ENCODE measurements at regions not wholly inside any gene's neighbourhood (a gene's known extent, or its start where the extent isn't known, plus 50 kb on each side); places are given as distances from the start of the nearest gene placed in this dataset.

DNA sequence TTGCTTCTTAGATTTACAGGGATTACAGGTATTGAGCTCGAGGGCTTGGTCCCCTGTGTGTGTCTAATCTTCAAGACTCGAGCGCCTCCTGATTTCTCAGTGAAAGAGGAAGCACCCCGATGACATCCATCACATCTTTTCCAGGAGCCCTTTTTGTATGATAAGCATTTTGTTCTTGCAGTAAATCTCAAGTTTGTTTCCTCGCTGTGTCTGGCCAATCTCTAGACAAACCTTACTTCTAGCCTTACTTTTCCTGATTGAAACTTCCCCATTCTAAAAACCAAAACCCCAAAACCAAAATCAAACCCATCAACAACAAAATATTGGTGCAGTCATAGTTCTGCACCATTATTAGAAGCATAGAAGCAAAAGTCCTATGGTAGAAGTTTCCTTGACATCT is 286.0 kb downstream of the NFKBIZ start:
- no peak overlapping the region for H3K4me3 ChIP-seq
- TF ChIP-seq POLR2AphosphoS5 (IDR thresholded peaks at IDR 0.05) (no peak), POLR2A (IDR thresholded peaks at IDR 0.05) (no peak), EP300 (IDR thresholded peaks at IDR 0.05) (no peak)
- TF ChIP-seq, protein P1, sequence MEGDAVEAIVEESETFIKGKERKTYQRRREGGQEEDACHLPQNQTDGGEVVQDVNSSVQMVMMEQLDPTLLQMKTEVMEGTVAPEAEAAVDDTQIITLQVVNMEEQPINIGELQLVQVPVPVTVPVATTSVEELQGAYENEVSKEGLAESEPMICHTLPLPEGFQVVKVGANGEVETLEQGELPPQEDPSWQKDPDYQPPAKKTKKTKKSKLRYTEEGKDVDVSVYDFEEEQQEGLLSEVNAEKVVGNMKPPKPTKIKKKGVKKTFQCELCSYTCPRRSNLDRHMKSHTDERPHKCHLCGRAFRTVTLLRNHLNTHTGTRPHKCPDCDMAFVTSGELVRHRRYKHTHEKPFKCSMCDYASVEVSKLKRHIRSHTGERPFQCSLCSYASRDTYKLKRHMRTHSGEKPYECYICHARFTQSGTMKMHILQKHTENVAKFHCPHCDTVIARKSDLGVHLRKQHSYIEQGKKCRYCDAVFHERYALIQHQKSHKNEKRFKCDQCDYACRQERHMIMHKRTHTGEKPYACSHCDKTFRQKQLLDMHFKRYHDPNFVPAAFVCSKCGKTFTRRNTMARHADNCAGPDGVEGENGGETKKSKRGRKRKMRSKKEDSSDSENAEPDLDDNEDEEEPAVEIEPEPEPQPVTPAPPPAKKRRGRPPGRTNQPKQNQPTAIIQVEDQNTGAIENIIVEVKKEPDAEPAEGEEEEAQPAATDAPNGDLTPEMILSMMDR (IDR thresholded peaks at IDR 0.05), result no peak
- no peak for DNase-seq (ENCODE audit: low spot score in 2 of 2)
- WGBS, result 69% methylated on average over 5 of the region's 5 CpGs
- no peaks in the 10 kb centered on the region for H3K36me3 ChIP-seq
- H3K9me3 ChIP-seq, result no peaks in the 10 kb centered on the region
- H3K4me1 ChIP-seq, result peaks cover 18% of the 10 kb centered on the region
- no peaks in the 10 kb centered on the region for H3K27me3 ChIP-seq
- no peak overlapping the region for H3K27ac ChIP-seq

DNA sequence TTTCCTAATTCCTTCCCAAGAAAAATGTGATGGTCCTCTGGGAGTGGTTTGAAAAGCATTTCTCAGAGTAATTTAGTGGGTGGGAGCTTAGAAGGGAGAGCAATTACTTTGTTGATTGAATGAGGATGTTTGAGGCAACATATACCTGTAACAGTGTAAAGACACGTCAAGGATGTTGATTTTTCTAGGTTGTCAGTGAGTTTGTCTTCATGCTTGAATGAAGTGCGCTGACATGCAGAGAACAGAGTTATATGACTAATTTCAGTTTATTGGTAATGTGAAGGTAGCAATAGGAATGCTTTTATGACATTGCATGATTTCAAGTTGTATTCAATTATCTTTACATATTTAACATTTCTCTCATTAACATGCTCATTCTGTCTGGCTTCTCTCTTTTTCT is 286.9 kb downstream of the NFKBIZ start:
- TF ChIP-seq POLR2A (IDR thresholded peaks at IDR 0.05), result no peak
- TF ChIP-seq POLR2AphosphoS5 (IDR thresholded peaks at IDR 0.05), result no peak
- TF ChIP-seq EP300 (IDR thresholded peaks at IDR 0.05), result no peak
- TF ChIP-seq, protein P1 (IDR thresholded peaks at IDR 0.05), result no peak
- no peak overlapping the region for H3K4me3 ChIP-seq
- 88% methylated on average over 2 of the region's 2 CpGs for WGBS
- no peaks in the 10 kb centered on the region for H3K27me3 ChIP-seq
- no peaks in the 10 kb centered on the region for H3K9me3 ChIP-seq
- H3K27ac ChIP-seq, result no peak overlapping the region
- no peak for DNase-seq (ENCODE audit: low spot score in 2 of 2)
- peaks cover 11% of the 10 kb centered on the region for H3K4me1 ChIP-seq
- no peaks in the 10 kb centered on the region for H3K36me3 ChIP-seq

DNA sequence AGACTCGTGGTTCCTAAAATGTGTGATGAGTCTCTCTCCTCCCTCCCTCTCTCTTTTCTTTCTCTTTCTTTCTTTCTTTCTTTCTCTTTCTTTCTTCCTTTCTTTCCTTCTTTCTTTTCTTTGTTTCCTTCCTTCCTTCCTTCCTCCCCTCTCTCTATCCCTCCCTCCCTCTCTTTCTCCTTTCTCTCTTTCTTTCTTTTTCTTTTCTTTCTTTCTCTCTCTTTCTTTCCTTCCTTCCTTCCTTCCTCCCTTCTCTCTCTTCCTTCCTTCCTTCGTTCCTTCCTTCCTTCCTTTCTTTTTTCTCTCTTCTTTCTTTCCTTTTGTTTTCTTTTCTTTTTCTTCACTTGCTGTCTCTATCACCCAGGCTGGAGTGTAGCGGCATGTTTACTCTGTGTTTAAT is 290.8 kb downstream of the NFKBIZ start:
- WGBS, result 90% methylated on average over 3 of the region's 3 CpGs
- H3K4me3 ChIP-seq, result no peak overlapping the region
- H3K36me3 ChIP-seq, result no peaks in the 10 kb centered on the region
- no peak for DNase-seq (ENCODE audit: low spot score in 2 of 2)
- no peaks in the 10 kb centered on the region for H3K9me3 ChIP-seq
- H3K4me1 ChIP-seq, result peaks cover 4% of the 10 kb centered on the region
- H3K27me3 ChIP-seq, result no peaks in the 10 kb centered on the region
- H3K27ac ChIP-seq, result no peak overlapping the region
- TF ChIP-seq POLR2AphosphoS5 (IDR thresholded peaks at IDR 0.05) (no peak), POLR2A (IDR thresholded peaks at IDR 0.05) (no peak), EP300 (IDR thresholded peaks at IDR 0.05) (no peak)
- TF ChIP-seq, protein P1 (IDR thresholded peaks at IDR 0.05), result no peak

DNA sequence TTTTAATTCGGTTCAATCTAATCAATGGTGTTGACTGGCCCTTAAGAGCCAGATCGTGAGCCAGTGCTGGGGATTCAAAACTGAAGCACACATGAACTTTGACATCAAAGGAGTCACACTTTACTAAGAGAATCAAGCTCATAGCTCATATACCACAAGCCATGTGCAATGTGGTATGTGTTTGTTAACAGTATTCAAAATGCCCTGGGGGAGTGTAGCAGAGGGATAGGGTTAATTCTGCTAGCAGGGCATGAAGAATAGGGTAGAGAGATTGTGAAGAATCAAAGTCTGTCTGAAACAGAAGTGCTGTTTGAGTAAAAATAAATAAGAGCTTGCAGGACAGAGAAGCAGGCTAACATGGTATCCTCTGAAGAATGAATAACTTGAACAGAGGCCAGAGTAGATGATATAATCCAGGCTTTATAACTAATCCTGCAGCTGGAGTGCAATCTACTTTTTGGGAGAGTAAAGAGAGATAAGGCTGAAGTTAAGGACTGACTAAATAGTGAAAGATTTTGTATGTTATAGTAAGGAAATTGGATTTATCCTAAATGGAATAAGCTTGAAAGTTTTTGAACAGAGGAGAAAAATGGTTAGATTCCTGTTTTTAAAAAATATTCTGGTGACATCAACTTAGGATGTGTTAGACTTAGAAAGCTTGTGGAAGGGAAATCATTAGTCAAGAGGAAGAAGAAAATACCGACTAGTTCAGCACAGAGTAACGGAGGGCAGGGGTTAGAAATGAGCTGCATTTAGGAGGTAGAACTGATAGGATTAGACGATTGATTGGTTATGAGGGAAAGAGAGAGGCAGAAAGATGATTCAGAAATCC is 292.0 kb downstream of the NFKBIZ start:
- Histone ChIP-seq H3K4me1 (peaks cover 4% of the 10 kb centered on the region), H3K4me3 (no peak overlapping the region), H3K36me3 (no peaks in the 10 kb centered on the region), H3K27ac (no peak overlapping the region), H3K27me3 (no peaks in the 10 kb centered on the region), H3K9me3 (no peaks in the 10 kb centered on the region)
- DNase-seq (ENCODE audit: low spot score in 2 of 2), result no peak
- 70% methylated on average over 5 of the region's 5 CpGs for WGBS
- TF ChIP-seq POLR2A (IDR thresholded peaks at IDR 0.05) (no peak), POLR2AphosphoS5 (IDR thresholded peaks at IDR 0.05) (no peak), EP300 (IDR thresholded peaks at IDR 0.05) (no peak)

DNA sequence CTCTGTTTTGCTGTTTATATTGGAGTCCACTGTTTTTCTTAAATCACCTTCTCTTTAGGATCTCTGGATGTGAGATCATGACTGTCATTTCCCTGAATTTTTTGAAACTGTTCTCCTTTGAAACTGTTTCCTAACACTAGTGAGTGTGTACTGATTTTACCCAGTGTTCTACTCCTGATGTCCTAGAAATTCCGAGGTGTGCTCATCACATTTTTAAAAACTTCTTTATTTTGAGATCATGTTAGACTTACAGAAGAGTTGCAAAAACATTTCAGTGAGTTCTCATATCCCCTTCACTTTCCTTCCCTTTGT is 292.6 kb downstream of the NFKBIZ start:
- Histone ChIP-seq H3K4me1 (peaks cover 4% of the 10 kb centered on the region), H3K9me3 (no peaks in the 10 kb centered on the region), H3K36me3 (no peaks in the 10 kb centered on the region), H3K27ac (no peak overlapping the region), H3K4me3 (no peak overlapping the region), H3K27me3 (no peaks in the 10 kb centered on the region)
- no peak for TF ChIP-seq POLR2AphosphoS5 (IDR thresholded peaks at IDR 0.05)
- TF ChIP-seq POLR2A (IDR thresholded peaks at IDR 0.05), result no peak
- TF ChIP-seq, protein P1 (IDR thresholded peaks at IDR 0.05), result no peak
- no peak for TF ChIP-seq EP300 (IDR thresholded peaks at IDR 0.05)
- DNase-seq (ENCODE audit: low spot score in 2 of 2), result no peak
- 88% methylated on average over 1 of the region's 1 CpG for WGBS
